Nucleus accumbens (tissue), 56 donors: ENCODE measurements at regions not wholly inside any gene's neighbourhood (a gene's known extent, or its start where the extent isn't known, plus 50 kb on each side); places are given as distances from the start of the nearest gene placed in this dataset.
"Not testable (repeated sequence)": the region's sequence is repeated elsewhere in the genome, so short reads cannot be mapped to it uniquely, and the experiment has no call there.

Experiments
- DNase-seq, 56 donors: peaks; one replicate each; lab custom pipeline; 2025; lab: John Stamatoyannopoulos, UW

- no peak for DNase-seq
Observed at GRCh38 chr13:48876289-48876688, 99.4 kb upstream of the FNDC3A start.

GRCh38 chr13:48879432-48879831, 96.3 kb upstream of the FNDC3A start:
- no peak for DNase-seq

- DNase-seq = no peak
Observed at GRCh38 chr13:48879854-48880253, 95.9 kb upstream of the FNDC3A start.

DNA sequence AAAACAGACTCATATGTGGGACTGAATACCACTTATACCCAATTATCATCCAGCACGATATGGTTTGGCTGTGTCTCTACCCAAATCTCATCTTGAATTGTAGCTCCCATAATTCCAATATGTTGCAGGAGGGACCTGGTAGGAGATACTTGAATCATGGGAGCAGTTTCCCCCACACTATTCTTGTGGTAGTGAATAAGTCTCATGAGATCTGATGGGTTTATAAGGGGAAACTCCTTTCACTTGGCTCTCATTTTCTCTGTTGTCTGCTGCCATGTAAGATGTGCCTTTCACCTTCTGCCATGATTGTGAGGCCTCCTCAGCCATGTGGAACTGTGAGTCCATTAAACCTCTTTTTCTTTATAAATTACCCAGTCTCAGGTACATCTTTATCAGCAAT, 91.9 kb upstream of the FNDC3A start:
- DNase-seq = not testable (repeated sequence)

GRCh38 chr13:48885027-48885395, 90.7 kb upstream of the FNDC3A start:
- no peak for DNase-seq

DNA sequence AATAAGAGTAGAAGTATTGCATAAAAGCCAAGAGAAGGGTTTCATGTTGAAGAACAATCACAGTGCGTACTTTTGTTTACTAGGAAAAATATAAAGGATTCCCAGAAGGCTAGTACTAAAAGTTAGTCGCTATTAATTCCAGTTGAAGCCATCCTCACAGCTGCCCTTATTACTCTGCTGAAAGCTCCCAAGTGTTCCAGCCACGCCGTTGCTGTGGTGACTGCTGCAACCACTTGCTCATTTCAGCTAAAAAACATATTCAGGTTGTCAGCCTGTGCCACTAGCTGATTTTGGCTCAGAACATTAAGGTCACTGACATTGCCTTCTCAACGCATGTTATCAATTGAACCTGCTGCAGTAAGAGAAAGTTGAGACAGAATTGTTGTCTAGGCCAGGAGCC, 87.1 kb upstream of the FNDC3A start:
- DNase-seq = no peak

- no peak for DNase-seq
Observed at GRCh38 chr13:48890391-48890790, 85.3 kb upstream of the FNDC3A start.

GRCh38 chr13:48891586-48891985, 84.1 kb upstream of the FNDC3A start:
- DNase-seq = no peak

DNA sequence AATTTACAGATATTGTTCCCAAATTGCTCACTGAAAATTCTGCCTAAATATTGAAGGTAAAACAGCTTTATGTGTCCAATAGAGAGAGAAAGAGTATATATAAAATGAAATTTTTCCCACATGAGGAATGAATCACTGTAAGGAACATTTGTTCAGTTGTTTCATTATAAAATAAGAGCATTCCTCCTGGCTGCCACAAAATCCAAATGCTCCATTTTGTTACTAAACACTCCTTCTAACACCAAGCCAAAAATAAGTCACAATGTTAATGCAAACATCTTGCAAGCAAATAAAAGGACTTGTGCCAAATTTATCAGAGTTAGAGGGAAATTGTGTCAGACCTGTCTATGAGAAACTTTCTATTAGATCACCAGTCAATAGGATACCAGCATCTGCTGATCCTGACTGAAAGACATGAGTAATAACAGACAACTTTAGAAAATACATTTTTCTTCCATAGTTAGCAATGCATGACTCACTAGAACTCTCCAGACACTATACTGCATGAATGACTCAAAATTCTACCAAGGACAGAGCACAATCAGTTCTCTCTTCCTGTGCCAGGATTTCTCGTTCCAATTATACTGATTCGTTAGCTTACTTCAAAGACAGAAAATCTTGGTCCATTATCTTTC, 83.5 kb upstream of the FNDC3A start:
- peak in 1 of 56 donors; percentile 2 for DNase-seq

- DNase-seq = no peak
Observed at GRCh38 chr13:48892688-48893075, 83.0 kb upstream of the FNDC3A start.

DNA sequence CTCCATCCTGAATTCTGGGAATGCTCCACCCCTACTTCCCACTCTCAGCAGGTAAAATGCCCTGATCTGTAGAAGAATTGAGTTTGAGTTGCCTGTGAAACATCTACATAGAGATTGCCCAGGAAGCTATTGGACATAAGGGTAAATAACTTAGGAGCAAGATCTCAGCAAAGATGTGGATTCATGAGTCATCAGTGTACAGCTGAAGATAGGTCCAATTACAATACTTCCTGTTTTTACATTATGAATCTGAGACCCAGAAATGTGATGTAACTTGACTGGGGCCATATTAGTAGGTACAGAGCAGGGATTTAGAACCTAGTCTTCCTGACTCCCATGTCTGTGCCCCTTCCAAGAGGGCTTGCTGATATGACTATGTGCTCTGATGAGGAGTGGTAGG, 79.4 kb upstream of the FNDC3A start:
- DNase-seq = no peak

DNA sequence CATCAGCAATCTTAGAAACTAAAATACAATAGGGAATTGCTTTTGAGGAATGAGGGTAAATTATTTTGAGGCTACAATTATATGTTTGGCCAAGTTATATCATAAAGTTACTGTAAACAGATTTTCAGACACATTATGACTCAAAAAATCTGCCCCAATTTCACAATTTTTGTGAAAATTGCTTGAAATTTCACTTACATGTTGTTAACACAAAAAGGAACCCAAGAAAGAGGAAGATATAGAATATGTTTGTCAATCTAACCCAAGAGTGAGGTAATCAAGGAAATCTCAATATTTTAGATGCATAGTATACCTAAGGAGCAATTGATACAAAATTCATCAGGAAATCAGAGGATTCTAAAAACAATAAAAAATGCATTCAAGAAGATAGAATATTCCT, 73.9 kb upstream of the FNDC3A start:
- DNase-seq = no peak

- DNase-seq = no peak
Observed at GRCh38 chr13:48902368-48902767, 73.3 kb upstream of the FNDC3A start.

GRCh38 chr13:48904668-48905290, 70.9 kb upstream of the FNDC3A start:
- no peak for DNase-seq

GRCh38 chr13:48906200-48906599, 69.5 kb upstream of the FNDC3A start:
- DNase-seq = no peak

- DNase-seq = no peak
Observed at GRCh38 chr13:48908381-48909055, 67.2 kb upstream of the FNDC3A start.

- no peak for DNase-seq
Observed at GRCh38 chr13:48909056-48909389, 66.7 kb upstream of the FNDC3A start.

- no peak for DNase-seq
Observed at GRCh38 chr13:48910686-48911085, 65.0 kb upstream of the FNDC3A start.

DNA sequence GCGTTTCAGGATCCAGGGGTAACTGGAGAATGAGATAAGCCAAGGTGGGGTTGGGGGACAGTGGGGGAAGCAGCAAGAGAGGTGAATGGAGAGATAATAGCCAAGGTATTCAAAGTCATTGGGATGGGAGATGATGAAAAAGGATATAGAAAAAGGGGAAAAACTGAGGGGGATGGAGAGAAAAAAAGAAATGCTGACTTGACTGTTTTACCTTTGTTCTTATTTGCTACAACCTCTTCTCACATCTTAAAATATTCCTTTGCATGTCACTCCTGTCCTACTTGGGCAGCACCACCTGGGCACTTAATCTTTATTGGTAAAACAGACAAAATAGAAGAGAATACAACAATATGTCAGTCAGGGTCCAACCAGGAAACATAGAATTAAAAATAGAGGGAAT, 56.0 kb upstream of the FNDC3A start:
- DNase-seq = no peak

DNA sequence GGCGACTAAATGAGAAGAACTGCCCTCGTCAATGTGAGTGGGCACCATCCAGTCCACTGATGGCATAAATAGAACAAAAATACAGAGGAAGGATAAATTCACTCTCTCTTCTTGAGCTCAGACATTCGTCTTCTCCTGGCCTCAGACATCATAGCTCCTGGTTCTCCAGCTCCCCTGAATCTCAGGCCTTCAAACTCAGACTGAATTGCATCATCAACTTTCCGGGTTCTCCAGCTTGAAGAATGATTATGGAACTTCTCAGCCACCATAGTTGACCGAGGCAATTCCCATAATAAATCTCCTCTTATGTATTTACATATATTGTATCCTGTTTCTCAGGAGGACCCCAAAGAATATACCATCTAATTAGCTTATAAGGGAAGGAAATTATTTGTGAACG, 55.0 kb upstream of the FNDC3A start:
- no peak for DNase-seq

DNA sequence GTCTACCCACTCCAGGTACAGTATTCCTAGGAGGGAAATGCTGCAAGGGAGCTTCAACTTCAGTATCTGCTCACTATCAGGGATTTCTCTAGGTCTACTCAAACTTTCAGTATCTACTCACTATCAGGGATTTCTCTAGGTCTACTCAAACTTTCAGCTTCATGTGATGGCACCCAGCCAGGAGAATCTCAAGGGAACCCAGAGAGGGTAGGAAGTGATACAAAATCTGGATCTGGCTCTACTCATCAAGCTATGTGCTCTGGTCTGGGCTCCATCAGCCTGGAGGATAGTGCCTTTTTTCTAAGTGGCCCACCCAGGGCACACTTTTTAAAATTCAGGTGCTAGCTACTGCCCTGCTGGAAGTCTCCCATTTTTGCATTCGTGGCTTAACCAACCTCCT, 52.3 kb upstream of the FNDC3A start:
- DNase-seq = no peak

DNA sequence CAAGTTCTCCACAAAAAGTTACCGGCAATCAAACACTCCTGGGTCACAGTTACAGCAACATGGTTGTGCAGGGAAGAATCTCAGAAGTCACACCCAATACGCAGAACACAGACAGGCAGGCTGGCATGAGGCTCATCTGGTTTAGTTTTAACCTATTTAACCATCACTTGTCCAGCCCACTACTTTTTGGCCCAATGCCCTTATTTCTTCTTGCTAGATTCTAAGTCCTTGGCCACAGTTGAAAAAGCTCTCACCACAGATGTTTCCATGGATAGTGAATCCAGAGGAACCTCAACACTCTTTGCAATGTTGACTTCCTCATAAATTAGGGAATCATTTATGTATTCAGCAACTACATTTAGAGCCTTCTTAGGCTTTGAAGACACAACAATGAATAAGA, 50.7 kb upstream of the FNDC3A start:
- DNase-seq = no peak
